ENCODE measurements at regions not wholly inside any gene's neighbourhood (a gene's known extent, or its start where the extent isn't known, plus 50 kb on each side); places are given as distances from the start of the nearest gene placed in this dataset.

DNA sequence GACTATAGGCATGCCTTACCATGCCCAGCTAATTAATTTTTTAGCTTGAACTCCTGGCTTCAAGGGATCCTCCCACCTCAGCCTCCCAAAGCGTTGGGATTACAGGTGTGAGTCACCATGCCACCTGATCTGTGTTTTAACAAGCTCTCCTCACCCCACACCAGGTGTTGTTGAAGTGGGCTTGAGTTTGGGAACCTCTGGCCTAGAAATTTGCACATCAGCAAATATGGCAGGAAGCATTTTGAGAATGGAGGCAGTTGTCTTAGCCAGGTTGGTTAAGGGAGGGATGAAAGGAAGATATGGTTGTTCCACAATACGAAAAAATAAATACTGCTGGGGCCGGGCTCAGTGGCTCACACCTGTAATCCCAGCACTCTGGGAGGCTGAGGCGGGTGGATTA is 433.1 kb downstream of the TYW1 start:
- TF ChIP-seq EZH2 (IDR thresholded peaks at IDR 0.05; ENCODE audit: borderline replicate concordance, low read depth, low read length, poor library complexity, severe bottlenecking), result no peak
- TF ChIP-seq, protein P1, sequence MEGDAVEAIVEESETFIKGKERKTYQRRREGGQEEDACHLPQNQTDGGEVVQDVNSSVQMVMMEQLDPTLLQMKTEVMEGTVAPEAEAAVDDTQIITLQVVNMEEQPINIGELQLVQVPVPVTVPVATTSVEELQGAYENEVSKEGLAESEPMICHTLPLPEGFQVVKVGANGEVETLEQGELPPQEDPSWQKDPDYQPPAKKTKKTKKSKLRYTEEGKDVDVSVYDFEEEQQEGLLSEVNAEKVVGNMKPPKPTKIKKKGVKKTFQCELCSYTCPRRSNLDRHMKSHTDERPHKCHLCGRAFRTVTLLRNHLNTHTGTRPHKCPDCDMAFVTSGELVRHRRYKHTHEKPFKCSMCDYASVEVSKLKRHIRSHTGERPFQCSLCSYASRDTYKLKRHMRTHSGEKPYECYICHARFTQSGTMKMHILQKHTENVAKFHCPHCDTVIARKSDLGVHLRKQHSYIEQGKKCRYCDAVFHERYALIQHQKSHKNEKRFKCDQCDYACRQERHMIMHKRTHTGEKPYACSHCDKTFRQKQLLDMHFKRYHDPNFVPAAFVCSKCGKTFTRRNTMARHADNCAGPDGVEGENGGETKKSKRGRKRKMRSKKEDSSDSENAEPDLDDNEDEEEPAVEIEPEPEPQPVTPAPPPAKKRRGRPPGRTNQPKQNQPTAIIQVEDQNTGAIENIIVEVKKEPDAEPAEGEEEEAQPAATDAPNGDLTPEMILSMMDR (conservative IDR thresholded peaks at IDR 0.05; ENCODE audit: low read depth, low read length), result no peak

Data from A673 (cell line).